ENCODE measurements at regions not wholly inside any gene's neighbourhood (a gene's known extent, or its start where the extent isn't known, plus 50 kb on each side); places are given as distances from the start of the nearest gene placed in this dataset.
A peak's percentile ranks its signal among the peaks of the same experiment; 100 is the strongest.

DNA sequence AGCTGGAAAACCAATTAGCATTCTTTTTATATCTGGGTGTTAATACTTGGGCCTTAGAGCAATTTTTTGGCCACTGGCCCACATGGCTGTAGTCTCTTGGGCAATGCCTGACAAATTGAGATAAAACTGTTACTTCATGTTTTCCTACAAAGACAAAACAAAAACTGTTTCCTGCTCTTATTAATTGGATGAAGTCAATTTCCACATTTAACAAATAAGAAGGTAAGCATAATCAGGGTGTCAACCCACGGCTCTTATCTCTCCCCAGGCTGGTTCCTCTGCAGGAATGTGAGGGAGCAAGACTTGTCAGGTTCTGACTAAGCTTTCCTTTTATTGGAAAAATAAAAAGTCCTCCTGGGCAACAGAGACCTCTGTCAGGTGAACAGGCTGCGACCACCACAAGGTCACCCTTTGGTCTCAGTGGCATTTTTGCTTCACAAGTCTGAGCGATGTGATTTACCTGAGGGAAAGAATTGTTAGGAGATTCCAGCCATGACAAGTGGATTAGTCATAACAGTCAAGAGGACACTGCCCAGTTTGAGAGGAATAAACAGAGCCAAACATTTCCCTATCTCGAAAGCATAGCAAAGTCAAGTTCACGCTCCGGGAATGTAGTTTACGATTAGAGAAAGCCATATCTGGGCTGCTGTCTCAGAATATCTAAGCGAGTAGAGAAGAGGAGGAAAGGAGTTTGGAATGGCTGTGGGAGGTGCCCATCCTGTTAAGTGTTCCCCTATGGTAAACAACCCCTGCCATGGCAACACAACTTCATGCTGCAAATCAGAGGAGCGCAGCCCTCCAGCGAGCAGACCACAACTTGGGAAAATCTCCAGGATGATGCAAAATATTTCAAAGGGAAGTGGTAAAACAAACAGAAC lies 144.4 kb downstream of the TES start:
- Histone ChIP-seq H3K4me3 (no peak overlapping the region), H3K27ac (ENCODE audit: low read depth in 1 of 2, low read length in 1 of 2) (peak overlapping the region; percentile 87 to 94), H3K27me3 (ENCODE audit: control insufficient read depth in 3 of 3, insufficient read depth in 3 of 3, low read length in 2 of 3) (no peaks in the 10 kb centered on the region), H3K36me3 (ENCODE audit: control insufficient read depth in 4 of 4, insufficient read depth in 4 of 4, low read length in 4 of 4) (no peaks in the 10 kb centered on the region), H3K9ac (ENCODE audit: insufficient read depth in 1 of 2, low read length in 2 of 2) (peak overlapping the region in 1 of 2 donors; percentile 85), H3K4me1 (ENCODE audit: control insufficient read depth in 5 of 5, insufficient read depth in 5 of 5, low read length in 5 of 5) (peaks cover 4 to 52% (median 28%) of the 10 kb centered on the region in 5 donors), H3K9me3 (ENCODE audit: control insufficient read depth in 4 of 4, insufficient read depth in 3 of 4, low read length in 3 of 4) (no peaks in the 10 kb centered on the region)
- DNase-seq (peak; percentile 93 to 98 (median 97)), ATAC-seq (ENCODE audit: insufficient read depth, low FRiP score) (peak; percentile 91)
- WGBS, 2 donors, result 13 to 33% methylated on average over 10 of the region's 10 CpGs
- TF ChIP-seq, protein P1, sequence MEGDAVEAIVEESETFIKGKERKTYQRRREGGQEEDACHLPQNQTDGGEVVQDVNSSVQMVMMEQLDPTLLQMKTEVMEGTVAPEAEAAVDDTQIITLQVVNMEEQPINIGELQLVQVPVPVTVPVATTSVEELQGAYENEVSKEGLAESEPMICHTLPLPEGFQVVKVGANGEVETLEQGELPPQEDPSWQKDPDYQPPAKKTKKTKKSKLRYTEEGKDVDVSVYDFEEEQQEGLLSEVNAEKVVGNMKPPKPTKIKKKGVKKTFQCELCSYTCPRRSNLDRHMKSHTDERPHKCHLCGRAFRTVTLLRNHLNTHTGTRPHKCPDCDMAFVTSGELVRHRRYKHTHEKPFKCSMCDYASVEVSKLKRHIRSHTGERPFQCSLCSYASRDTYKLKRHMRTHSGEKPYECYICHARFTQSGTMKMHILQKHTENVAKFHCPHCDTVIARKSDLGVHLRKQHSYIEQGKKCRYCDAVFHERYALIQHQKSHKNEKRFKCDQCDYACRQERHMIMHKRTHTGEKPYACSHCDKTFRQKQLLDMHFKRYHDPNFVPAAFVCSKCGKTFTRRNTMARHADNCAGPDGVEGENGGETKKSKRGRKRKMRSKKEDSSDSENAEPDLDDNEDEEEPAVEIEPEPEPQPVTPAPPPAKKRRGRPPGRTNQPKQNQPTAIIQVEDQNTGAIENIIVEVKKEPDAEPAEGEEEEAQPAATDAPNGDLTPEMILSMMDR (IDR thresholded peaks at IDR 0.05; ENCODE audit: control extremely low read depth, extremely low read depth), result no peak

DNA sequence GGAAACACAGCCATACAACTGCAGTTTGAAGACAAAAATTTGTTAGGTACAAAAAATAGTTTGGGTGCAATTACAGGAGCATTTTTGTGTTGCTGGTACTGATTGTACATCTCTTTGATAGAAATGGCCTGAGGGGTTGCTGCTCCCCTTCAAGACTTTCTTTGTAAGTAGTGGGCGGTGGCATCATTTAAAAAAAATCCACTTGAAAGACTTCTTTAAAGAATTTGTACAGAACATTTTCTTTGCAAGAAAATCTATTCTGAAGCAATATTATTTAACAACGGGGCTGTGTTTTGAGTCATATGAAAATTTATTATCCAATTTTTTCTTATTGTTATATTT lies 144.1 kb upstream of the CAV2 start:
- Histone ChIP-seq H3K9me3 (ENCODE audit: control insufficient read depth in 4 of 4, insufficient read depth in 3 of 4, low read length in 3 of 4) (no peaks in the 10 kb centered on the region), H3K36me3 (ENCODE audit: control insufficient read depth in 4 of 4, insufficient read depth in 4 of 4, low read length in 4 of 4) (no peaks in the 10 kb centered on the region), H3K27me3 (ENCODE audit: control insufficient read depth in 3 of 3, insufficient read depth in 3 of 3, low read length in 2 of 3) (no peaks in the 10 kb centered on the region), H3K4me3 (no peak overlapping the region), H3K4me1 (ENCODE audit: control insufficient read depth in 5 of 5, insufficient read depth in 5 of 5, low read length in 5 of 5) (peaks cover 4 to 52% (median 28%) of the 10 kb centered on the region in 5 donors), H3K27ac (ENCODE audit: low read depth in 1 of 2, low read length in 1 of 2) (peak overlapping the region; percentile 31 to 94), H3K9ac (ENCODE audit: insufficient read depth in 1 of 2, low read length in 2 of 2) (peak overlapping the region in 1 of 2 donors; percentile 85)
- TF ChIP-seq, protein P1 (IDR thresholded peaks at IDR 0.05; ENCODE audit: control extremely low read depth, extremely low read depth), result no peak
- ATAC-seq (ENCODE audit: insufficient read depth, low FRiP score), result peak; percentile 12
- 19 to 38% methylated on average over 2 of the region's 2 CpGs for WGBS, 2 donors
- DNase-seq, result no peak

DNA sequence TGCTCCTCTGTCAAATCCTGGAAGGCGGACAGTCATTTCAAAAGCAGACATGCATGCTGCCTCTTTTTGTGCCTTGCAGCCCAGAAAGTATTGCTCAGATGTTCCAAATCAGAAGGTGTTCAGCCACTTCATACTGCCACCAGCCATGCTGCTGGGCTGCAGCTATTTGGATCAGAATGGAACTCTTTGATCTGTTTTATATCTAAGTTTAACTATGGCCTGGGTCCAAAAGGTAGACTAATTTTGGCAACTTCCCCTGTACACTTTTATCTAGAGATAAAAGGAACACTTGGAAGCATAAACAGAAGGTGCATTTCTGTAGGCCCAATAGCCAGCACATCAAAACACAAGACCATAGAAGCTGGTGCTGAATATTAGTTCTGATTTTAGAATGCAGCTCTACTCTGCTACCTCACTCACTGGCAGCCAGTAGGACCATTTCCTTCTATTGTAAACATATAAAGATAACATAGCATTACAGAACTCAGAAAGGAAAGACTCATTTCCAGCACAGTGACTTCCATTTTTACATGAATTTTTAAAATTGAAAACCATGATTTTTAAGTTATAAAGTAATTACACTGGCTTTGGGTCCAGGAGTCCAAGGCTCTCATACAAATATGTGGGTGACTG lies 143.1 kb upstream of the CAV2 start:
- Histone ChIP-seq H3K9me3 (ENCODE audit: control insufficient read depth in 4 of 4, insufficient read depth in 3 of 4, low read length in 3 of 4) (no peaks in the 10 kb centered on the region), H3K9ac (ENCODE audit: insufficient read depth in 1 of 2, low read length in 2 of 2) (peak overlapping the region in 1 of 2 donors; percentile 11), H3K4me3 (no peak overlapping the region), H3K27ac (ENCODE audit: low read depth in 1 of 2, low read length in 1 of 2) (peak overlapping the region; percentile 90 to 94), H3K27me3 (ENCODE audit: control insufficient read depth in 3 of 3, insufficient read depth in 3 of 3, low read length in 2 of 3) (no peaks in the 10 kb centered on the region), H3K4me1 (ENCODE audit: control insufficient read depth in 5 of 5, insufficient read depth in 5 of 5, low read length in 5 of 5) (peaks cover 4 to 52% (median 28%) of the 10 kb centered on the region in 5 donors), H3K36me3 (ENCODE audit: control insufficient read depth in 4 of 4, insufficient read depth in 4 of 4, low read length in 4 of 4) (no peaks in the 10 kb centered on the region)
- TF ChIP-seq, protein P1 (IDR thresholded peaks at IDR 0.05; ENCODE audit: control extremely low read depth, extremely low read depth), result no peak
- DNase-seq (peak in 2 of 3 donors; percentile 34 to 35), ATAC-seq (ENCODE audit: insufficient read depth, low FRiP score) (no peak)
- 85 to 95% methylated on average over 1 of the region's 1 CpG for WGBS, 2 donors
